Rectal smooth muscle tissue (tissue), 1 donor: ENCODE measurements at regions not wholly inside any gene's neighbourhood (a gene's known extent, or its start where the extent isn't known, plus 50 kb on each side); places are given as distances from the start of the nearest gene placed in this dataset.

Source experiments
- H3K27ac ChIP-seq: one replicate; pipeline ENCODE4 v1.7.0; 2013; ENCODE audit warnings: low read depth, low read length, inconsistent platforms
- H3K27me3 ChIP-seq: one replicate; pipeline ENCODE4 v1.7.0; 2013; ENCODE audit warnings: low read length; ENCODE audit not compliant: control insufficient read depth, insufficient read depth
- H3K36me3 ChIP-seq: one replicate; pipeline ENCODE4 v1.7.0; 2013; ENCODE audit warnings: low read length; ENCODE audit not compliant: control insufficient read depth, insufficient read depth
- H3K4me1 ChIP-seq: one replicate; pipeline ENCODE4 v1.7.0; 2013; ENCODE audit warnings: low read length; ENCODE audit not compliant: control insufficient read depth, insufficient read depth
- H3K4me3 ChIP-seq: one replicate; pipeline ENCODE4 v1.7.0; 2013; ENCODE audit warnings: low read length
- H3K9ac ChIP-seq: one replicate; pipeline ENCODE4 v1.7.0; 2013; ENCODE audit warnings: low read length

GRCh38 chr5:92822183-92822582, 758.8 kb downstream of the NR2F1-AS1 start:
- H3K9ac ChIP-seq: no peak overlapping the region
- H3K4me1 ChIP-seq: no peaks in the 10 kb centered on the region
- H3K27ac ChIP-seq: no peak overlapping the region
- H3K27me3 ChIP-seq: no peaks in the 10 kb centered on the region
- no peaks in the 10 kb centered on the region for H3K36me3 ChIP-seq
- no peak overlapping the region for H3K4me3 ChIP-seq

GRCh38 chr5:92809855-92810465, 771.1 kb downstream of the NR2F1-AS1 start:
- H3K4me1 ChIP-seq: no peaks in the 10 kb centered on the region
- H3K9ac ChIP-seq: no peak overlapping the region
- no peak overlapping the region for H3K4me3 ChIP-seq
- no peak overlapping the region for H3K27ac ChIP-seq
- H3K36me3 ChIP-seq: no peaks in the 10 kb centered on the region
- H3K27me3 ChIP-seq: no peaks in the 10 kb centered on the region

DNA sequence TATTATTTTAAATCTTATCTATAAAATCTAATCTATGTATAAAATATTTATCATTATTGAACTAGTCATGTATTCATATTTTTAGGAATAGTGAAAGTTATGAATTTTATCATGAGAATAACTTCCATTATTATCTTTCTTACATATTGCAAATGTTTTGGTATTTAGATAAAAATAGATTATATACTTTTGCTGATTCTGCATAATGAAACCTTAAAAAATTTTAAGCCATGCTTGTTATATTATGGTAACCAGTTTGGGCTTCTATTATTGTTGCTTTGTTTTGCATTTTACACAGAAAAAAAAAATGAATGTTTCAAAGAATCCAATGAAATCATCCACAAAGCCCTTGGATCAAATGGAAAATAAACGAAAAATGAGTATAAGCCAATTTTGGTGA, 772.5 kb downstream of the NR2F1-AS1 start:
- no peak overlapping the region for H3K27ac ChIP-seq
- H3K4me1 ChIP-seq: no peaks in the 10 kb centered on the region
- H3K27me3 ChIP-seq: no peaks in the 10 kb centered on the region
- H3K9ac ChIP-seq: no peak overlapping the region
- H3K36me3 ChIP-seq: no peaks in the 10 kb centered on the region
- no peak overlapping the region for H3K4me3 ChIP-seq

GRCh38 chr5:92807085-92807484, 773.9 kb downstream of the NR2F1-AS1 start:
- Histone ChIP-seq H3K36me3 (no peaks in the 10 kb centered on the region), H3K4me1 (no peaks in the 10 kb centered on the region), H3K27ac (no peak overlapping the region), H3K9ac (no peak overlapping the region), H3K27me3 (no peaks in the 10 kb centered on the region), H3K4me3 (no peak overlapping the region)

DNA sequence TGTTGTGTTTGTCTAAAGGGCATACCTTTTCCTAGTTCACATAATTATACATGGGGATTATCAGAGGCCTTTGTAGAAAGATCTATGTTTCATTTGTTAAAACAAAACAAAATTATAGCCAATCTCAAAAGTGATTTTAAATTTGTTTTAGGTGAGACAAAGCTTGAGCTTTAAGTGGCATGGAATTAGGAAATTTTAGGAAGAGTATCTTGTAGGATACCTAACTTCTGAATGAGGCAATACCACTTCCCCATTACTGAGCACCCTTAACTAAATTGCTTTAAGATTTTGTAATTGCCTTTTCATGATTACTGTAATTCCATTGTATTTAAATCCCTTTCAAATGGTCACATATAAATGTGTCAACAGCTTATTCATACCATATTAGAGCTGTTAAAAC, 775.6 kb downstream of the NR2F1-AS1 start:
- Histone ChIP-seq H3K36me3 (no peaks in the 10 kb centered on the region), H3K4me1 (no peaks in the 10 kb centered on the region), H3K9ac (no peak overlapping the region), H3K27me3 (no peaks in the 10 kb centered on the region), H3K4me3 (no peak overlapping the region), H3K27ac (no peak overlapping the region)

DNA sequence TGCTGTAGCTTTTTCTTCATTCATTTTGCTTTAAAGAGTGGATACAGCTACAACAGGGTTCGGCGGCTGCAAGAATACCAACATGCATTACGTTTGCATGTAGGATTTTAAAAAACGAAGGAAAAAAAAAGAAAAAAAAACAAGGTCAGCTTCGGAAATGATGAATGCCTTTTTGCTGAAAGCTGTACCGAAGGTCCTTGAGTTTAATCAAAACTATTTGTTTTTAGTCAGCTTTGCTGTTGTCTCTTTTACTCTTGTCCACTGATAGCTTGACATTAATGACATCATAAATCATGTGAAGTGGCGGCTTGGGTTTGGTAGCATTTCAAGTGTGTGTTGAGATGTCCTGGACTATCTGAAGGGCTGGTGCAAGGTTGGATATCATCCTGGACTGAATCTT, 779.1 kb downstream of the NR2F1-AS1 start:
- Histone ChIP-seq H3K9ac (no peak overlapping the region), H3K27me3 (no peaks in the 10 kb centered on the region), H3K4me3 (no peak overlapping the region), H3K27ac (no peak overlapping the region), H3K4me1 (no peaks in the 10 kb centered on the region), H3K36me3 (no peaks in the 10 kb centered on the region)

DNA sequence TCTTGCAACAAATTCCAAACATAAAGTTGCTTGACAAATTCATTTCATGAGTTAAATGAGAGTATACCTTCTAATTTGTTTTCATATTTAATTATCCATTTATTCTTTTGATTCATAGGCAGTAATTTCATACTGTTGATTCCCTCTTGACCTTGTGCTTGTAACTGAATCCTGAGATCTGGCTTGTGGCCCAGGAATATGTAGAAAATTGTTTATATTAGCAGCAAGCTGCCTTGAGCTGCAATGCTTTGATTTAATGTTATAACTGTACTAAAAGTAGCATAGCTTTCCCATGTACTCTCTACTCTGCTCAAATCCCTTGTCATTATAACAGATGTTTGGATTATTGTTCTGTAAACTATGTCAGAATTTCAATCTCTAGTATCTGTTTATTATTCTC, 780.7 kb downstream of the NR2F1-AS1 start:
- H3K4me3 ChIP-seq: no peak overlapping the region
- no peaks in the 10 kb centered on the region for H3K4me1 ChIP-seq

DNA sequence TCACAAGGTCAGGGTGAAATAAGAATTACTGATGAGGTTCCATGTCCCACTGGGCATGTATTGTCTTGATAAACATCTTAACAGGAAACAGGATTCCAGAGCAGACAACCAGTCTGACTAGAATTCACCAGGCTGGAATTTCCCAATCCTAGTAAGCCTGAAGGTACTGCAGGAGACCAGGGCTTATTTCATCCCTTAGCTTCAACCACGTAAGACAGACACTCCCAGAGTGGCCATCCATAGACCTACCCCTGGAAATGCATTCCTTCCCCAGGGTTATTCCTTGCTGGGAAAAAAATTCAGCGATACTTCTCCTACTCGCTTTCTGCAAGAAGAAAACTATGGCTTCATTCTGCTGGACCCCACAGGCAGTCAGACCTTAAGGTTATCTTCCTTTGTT, 785.4 kb downstream of the NR2F1-AS1 start:
- Histone ChIP-seq H3K36me3 (no peaks in the 10 kb centered on the region), H3K4me1 (no peaks in the 10 kb centered on the region), H3K27ac (no peak overlapping the region), H3K27me3 (no peaks in the 10 kb centered on the region), H3K9ac (no peak overlapping the region), H3K4me3 (no peak overlapping the region)

More for the DNA sequence above, 780.7 kb downstream of the NR2F1-AS1 start:
- Histone ChIP-seq H3K9ac (no peak overlapping the region), H3K27me3 (no peaks in the 10 kb centered on the region), H3K36me3 (no peaks in the 10 kb centered on the region), H3K27ac (no peak overlapping the region)

- Histone ChIP-seq H3K4me3 (no peak overlapping the region), H3K27ac (no peak overlapping the region), H3K27me3 (no peaks in the 10 kb centered on the region), H3K4me1 (no peaks in the 10 kb centered on the region), H3K9ac (no peak overlapping the region), H3K36me3 (no peaks in the 10 kb centered on the region)
These were observed 801.0 kb downstream of the NR2F1-AS1 start for GRCh38 chr5:92780057-92780456.

- Histone ChIP-seq H3K27ac (no peak overlapping the region), H3K4me1 (no peaks in the 10 kb centered on the region), H3K36me3 (no peaks in the 10 kb centered on the region), H3K27me3 (no peaks in the 10 kb centered on the region), H3K9ac (no peak overlapping the region), H3K4me3 (no peak overlapping the region)
These were observed 801.5 kb downstream of the NR2F1-AS1 start for GRCh38 chr5:92779536-92779935.

GRCh38 chr5:92778261-92778660, 802.8 kb downstream of the NR2F1-AS1 start:
- H3K27ac ChIP-seq: no peak overlapping the region
- H3K4me1 ChIP-seq: no peaks in the 10 kb centered on the region
- H3K4me3 ChIP-seq: no peak overlapping the region
- H3K36me3 ChIP-seq: no peaks in the 10 kb centered on the region
- H3K27me3 ChIP-seq: no peaks in the 10 kb centered on the region
- no peak overlapping the region for H3K9ac ChIP-seq

- H3K4me3 ChIP-seq: no peak overlapping the region
- no peak overlapping the region for H3K9ac ChIP-seq
- H3K27me3 ChIP-seq: no peaks in the 10 kb centered on the region
- H3K36me3 ChIP-seq: no peaks in the 10 kb centered on the region
- no peaks in the 10 kb centered on the region for H3K4me1 ChIP-seq
- no peak overlapping the region for H3K27ac ChIP-seq
These were observed 803.6 kb downstream of the NR2F1-AS1 start for GRCh38 chr5:92777421-92777820.

- Histone ChIP-seq H3K9ac (no peak overlapping the region), H3K4me3 (no peak overlapping the region), H3K4me1 (no peaks in the 10 kb centered on the region), H3K27me3 (no peaks in the 10 kb centered on the region), H3K27ac (no peak overlapping the region), H3K36me3 (no peaks in the 10 kb centered on the region)
These were observed 805.1 kb downstream of the NR2F1-AS1 start for GRCh38 chr5:92775711-92776615.
